ENCODE measurements at regions not wholly inside any gene's neighbourhood (a gene's known extent, or its start where the extent isn't known, plus 50 kb on each side); places are given as distances from the start of the nearest gene placed in this dataset.
"Not testable (repeated sequence)": the region's sequence is repeated elsewhere in the genome, so short reads cannot be mapped to it uniquely, and the experiment has no call there.

- H3K4me3 ChIP-seq (ENCODE audit: low read depth, low read length): no peak overlapping the region
- peak; percentile 34 for DNase-seq (ENCODE audit: low read depth)
- TF ChIP-seq, protein P1, sequence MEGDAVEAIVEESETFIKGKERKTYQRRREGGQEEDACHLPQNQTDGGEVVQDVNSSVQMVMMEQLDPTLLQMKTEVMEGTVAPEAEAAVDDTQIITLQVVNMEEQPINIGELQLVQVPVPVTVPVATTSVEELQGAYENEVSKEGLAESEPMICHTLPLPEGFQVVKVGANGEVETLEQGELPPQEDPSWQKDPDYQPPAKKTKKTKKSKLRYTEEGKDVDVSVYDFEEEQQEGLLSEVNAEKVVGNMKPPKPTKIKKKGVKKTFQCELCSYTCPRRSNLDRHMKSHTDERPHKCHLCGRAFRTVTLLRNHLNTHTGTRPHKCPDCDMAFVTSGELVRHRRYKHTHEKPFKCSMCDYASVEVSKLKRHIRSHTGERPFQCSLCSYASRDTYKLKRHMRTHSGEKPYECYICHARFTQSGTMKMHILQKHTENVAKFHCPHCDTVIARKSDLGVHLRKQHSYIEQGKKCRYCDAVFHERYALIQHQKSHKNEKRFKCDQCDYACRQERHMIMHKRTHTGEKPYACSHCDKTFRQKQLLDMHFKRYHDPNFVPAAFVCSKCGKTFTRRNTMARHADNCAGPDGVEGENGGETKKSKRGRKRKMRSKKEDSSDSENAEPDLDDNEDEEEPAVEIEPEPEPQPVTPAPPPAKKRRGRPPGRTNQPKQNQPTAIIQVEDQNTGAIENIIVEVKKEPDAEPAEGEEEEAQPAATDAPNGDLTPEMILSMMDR (conservative IDR thresholded peaks at IDR 0.05; ENCODE audit: low read depth, low read length): no peak
Measured at GRCh38 chr16:87210894-87211293, 106.3 kb downstream of the C16orf95 start.

DNA sequence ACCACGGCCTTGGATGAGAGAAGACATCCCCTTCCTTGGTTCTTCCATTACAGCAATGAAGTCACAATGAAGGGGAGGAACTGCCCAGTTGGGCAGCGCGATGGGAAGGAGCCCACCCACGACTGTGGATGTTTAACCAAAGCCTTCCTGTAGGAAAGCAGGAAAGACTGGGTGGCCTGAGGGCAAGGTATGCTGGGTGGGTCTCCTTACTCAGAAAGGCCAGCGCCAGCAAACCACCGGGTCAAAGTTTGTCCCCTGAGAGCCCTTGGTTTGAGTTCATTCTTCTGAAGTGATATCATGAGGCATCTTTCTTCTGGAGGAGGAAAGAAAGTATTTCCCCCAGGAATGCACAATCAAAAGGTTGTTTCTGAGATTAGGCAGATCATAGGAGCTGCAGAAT lies 105.2 kb downstream of the C16orf95 start:
- H3K4me3 ChIP-seq (ENCODE audit: low read depth, low read length): no peak overlapping the region
- TF ChIP-seq, protein P1 (conservative IDR thresholded peaks at IDR 0.05; ENCODE audit: low read depth, low read length): no peak
- DNase-seq (ENCODE audit: low read depth): peak; percentile 50

DNA sequence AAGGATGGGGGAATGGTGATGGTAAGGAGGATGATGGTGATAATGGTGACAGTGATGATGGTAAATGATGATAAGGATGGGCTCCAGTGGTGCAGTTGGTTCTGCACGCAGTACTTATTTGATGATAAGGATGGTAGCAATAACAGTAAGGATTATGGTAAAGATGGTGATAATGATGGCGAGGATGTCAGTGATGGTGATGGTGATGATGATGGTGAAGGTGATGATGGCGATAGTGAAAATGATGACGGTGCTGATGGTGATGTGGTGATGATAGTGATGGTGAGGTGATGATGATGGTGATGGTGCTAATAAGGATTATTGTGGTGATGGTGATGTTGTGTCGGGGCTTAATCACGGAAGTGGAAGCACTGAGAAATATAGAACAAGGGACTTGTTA lies 103.7 kb downstream of the C16orf95 start:
- H3K4me3 ChIP-seq (ENCODE audit: low read depth, low read length): no peak overlapping the region
- no peak for DNase-seq (ENCODE audit: low read depth)
- TF ChIP-seq, protein P1 (conservative IDR thresholded peaks at IDR 0.05; ENCODE audit: low read depth, low read length): no peak

GRCh38 chr16:87216148-87216840 lies 100.9 kb downstream of the C16orf95 start:
- no peak overlapping the region for H3K4me3 ChIP-seq (ENCODE audit: low read depth, low read length)
- TF ChIP-seq, protein P1 (conservative IDR thresholded peaks at IDR 0.05; ENCODE audit: low read depth, low read length): no peak
- DNase-seq (ENCODE audit: low read depth): no peak

DNA sequence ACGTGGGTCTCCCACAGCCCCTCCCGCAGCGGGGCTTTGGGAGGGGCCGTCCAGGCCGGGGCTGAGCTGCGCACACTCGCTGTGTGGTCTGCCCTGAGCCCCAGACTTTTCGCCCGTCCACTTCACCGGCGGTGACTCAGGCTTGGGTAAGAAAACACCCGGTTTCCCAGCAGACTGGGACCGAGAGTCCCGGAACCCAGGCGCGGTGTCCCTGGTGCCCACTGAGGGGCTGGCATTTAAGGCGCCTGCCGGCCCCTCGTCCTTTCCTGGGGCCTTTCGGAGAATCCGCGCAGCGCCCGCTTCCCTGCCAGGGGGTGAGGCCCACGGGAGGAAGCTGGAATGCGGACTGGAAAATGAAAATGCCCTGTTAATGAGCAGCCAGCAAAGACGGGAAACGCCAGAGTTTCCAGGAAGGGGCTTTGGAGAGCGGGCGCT lies 100.3 kb downstream of the C16orf95 start:
- TF ChIP-seq, protein P1 (conservative IDR thresholded peaks at IDR 0.05; ENCODE audit: low read depth, low read length): no peak
- DNase-seq (ENCODE audit: low read depth): peak; percentile 30
- H3K4me3 ChIP-seq (ENCODE audit: low read depth, low read length): no peak overlapping the region

- not testable (repeated sequence) for H3K4me3 ChIP-seq (ENCODE audit: low read depth, low read length); DNase-seq (ENCODE audit: low read depth)
Measured at GRCh38 chr16:87217802-87218201, 99.4 kb downstream of the C16orf95 start.

DNA sequence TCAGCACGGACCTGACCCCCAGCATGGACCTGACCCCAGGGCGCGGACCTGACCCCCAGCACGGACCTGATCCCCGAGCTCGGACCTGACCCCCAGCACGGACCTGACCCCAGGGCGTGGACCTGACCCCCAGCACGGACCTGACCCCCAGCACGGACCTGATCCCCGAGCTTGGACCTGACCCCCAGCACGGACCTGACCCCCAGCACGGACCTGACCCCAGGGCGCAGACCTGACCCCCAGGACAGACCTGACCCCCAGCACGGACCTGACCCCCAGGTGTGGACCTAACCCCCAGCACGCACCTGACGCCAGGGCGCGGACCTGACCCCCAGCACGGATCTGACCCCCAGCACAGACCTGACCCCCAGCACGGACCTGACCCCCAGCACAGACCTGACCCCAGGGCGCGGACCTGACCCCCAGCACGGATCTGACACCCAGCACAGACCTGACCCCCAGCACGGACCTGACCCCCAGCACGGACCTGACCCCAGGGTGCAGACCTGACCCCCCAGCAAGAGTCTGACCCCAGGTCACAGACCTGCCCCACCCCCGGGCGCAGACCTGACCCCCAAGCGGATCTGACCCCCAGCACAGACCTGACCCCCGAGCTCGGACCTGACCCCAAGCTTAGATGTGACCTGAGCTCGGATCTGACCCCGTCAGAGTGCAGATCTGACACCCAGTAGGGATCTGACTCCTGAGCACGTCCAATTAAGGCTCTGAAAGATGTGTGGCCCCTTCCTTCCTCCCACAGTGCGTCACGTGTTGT lies 98.7 kb downstream of the C16orf95 start:
- DNase-seq (ENCODE audit: low read depth): no peak
- TF ChIP-seq, protein P1 (conservative IDR thresholded peaks at IDR 0.05; ENCODE audit: low read depth, low read length): no peak
- H3K4me3 ChIP-seq (ENCODE audit: low read depth, low read length): no peak overlapping the region
